Right renal pelvis (tissue), 4 donors: ENCODE measurements at regions not wholly inside any gene's neighbourhood (a gene's known extent, or its start where the extent isn't known, plus 50 kb on each side); places are given as distances from the start of the nearest gene placed in this dataset.

Experiments used
- DNase-seq, 4 donors: peaks; one replicate each; pipeline ENCODE4 v3.0.0-alpha.2; 2013; ENCODE audit warnings: low read depth in 4 of 4, low spot score in 3 of 4, missing footprints in 1 of 4

DNA sequence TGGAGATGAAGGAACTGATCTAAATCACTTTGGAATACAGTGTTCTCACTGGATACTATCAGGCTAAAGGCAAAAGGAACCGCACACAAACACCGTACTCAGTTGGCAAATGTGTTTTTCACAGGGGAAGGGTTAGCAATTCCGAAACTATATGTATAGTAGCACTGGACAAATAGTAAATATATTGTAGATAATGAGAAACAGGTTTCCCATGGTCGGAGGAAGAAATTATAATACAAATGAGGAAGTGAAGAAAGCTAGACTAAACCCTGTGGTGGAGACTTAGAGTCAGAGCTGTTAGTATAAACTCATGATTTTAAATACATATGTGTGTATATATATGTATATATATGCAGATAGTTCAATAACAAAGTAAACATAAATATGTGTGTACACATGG, 414.1 kb upstream of the SALL1 start:
- DNase-seq = no peak

DNA sequence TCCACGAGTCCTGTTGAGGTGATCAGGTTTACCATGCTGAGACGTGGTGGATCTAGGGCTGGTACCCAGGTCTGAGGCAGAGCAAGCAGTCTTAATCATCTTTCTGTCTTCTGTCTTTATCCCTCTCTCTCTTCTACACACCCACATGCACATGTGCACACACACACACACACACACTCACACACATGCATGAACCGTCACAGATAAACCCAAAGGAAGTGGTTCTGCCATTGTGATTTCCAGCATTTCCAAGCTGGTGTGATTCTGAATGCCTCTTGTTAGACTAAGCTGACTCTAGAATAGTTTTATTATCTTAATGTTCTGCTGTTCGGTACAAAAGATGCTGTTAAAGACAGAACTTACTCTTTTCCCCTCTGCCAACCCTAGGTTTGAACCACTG, 411.8 kb upstream of the SALL1 start:
- no peak for DNase-seq

DNA sequence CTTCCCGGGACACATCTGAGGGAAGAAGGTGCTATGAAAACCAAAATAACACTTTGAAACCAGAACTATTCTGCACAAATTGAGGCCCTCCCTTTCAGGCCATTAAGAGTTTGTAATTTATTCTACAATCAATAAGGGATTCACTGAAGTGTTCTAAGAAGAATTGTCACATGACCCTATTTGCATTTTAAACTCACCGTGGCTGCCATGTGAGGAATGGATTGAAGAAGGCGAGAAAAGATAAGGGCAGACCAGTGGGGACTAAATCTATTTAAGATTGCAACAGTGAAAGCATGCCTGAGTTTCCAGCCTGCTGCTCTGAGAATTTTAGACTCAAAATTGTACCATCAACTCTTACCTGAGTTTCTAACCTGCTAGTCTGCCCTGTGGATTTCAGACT, 408.8 kb upstream of the SALL1 start:
- no peak for DNase-seq

DNA sequence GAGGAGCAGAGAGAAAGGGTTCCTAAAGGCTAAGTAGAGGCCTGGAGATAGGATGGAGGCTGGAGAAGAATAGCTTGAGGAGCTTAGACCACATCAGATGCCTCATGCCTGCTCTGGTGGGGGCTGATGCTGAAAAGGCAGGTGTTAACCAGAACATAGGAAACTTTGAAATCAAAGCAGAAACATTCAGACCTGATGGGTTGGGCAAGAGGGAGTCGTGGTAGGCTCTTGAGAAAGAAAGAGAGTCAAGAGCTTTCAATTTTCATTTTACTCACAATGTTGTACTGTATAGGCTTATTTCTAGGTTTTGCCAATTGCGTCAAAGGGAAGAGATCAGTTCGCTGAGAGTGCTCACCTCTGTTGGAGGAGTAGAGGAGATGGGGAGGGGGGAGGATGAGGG, 406.6 kb upstream of the SALL1 start:
- no peak for DNase-seq

DNA sequence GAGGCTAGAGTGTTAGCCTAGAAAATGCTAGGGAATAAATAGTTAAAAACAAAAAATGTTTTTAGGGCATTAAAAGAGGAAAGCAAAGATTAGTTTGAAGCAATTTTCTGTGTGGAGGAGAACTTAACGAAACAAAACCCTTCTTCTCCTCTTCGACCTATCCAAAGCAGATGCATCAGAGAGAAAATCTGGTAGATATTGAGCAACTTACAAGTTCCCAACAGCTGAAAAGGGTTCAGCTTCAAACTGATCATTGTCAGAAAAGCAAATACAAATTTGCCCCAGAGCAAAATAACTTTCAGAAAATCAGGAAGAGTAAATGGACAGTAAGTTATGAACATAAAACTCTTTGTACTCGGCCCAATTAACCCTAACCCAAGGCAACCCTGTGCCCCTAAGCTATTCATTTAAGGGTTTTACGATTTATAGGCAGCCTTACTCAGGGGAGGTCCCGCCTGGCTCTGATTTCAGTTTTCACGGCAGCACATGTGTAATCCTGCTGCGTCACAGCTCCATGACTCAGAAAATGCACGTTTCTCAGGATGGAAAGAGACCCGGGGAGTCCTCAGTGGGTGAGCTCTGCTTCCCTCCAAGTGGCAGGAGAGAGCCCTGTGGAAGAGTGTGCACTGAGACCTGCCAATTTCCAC, 405.7 kb upstream of the SALL1 start:
- DNase-seq = no peak

DNA sequence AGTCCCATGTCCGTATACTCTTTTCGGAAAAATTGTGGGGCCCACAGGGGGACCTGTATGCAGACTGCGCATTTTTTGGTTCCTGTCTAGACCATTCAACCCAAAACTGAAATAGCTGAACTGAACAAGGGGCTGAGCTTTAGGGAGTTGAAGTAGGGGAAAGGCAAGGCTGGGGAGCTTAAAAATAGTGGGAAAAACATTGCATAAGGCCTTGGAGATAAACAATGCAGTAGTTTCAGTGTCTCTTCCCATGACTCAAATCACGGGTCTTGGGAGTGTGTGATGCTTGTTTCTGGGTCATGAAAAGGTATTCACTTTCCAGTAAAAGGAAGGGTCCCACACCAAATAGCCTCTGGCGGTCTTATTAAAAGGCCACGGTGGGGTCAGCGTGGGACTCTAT, 402.8 kb upstream of the SALL1 start:
- no peak for DNase-seq

DNA sequence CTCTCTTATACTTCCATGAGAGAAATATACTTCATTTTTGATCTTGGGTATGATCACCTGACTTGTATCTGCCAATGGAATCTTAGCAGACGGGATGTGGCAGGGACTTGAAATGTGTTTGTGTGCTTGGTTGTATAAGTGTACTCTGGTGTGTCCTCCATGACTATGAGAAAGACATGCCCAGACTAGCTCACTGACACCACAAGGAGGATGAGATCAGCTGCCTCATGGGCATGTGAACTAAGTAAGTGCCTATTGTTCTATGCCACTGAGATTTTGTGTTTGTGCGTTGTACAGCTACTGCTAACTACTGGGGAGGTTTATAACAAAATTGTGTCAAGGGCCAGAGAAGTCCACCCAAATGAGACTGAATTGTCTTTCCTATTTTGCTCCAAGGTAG, 402.2 kb upstream of the SALL1 start:
- DNase-seq = no peak

DNA sequence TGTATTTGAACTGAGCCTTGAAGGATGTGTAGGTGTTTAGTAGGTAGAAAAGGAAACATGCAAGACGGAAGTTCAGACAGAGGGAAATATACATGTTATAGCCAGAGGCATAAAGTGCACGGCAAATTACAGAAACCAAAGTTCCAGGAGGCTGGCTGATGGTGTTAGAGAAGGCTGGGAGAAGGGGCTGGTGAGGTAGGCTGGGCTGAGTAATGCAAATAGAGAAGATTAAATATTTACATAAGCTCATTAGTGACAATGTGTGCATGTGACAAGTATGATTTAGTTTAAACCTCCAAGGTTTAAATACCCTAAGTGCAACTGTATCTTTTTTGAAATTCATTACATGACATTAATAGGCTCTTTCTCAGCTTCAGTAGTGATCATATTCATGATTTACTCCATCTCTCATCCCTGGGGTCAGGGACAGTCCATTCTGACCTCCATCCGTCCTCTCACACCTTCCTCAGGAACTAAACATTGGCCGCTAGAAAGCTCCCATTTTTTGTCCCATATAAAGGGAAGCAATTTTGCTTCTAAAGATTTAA, 399.8 kb upstream of the SALL1 start:
- DNase-seq = no peak

DNA sequence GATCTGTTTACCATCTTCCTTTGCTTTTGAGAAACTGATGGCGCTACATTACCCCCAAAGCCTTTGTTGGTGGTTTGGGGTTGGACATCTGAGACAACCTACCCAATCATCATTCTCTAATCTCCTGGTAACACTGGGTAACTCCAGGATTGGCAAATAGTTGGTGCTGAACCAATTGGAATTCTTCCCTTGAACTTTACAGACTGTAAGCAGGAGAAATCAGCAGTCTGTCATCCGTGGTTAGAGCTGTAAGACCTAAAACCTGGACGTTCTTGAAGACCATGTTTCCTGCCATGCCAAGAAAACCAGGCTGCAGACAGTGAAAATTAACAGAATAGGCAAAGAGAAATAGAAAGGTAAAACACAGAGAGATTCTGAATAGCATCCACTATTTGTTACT, 398.8 kb upstream of the SALL1 start:
- DNase-seq = no peak

DNA sequence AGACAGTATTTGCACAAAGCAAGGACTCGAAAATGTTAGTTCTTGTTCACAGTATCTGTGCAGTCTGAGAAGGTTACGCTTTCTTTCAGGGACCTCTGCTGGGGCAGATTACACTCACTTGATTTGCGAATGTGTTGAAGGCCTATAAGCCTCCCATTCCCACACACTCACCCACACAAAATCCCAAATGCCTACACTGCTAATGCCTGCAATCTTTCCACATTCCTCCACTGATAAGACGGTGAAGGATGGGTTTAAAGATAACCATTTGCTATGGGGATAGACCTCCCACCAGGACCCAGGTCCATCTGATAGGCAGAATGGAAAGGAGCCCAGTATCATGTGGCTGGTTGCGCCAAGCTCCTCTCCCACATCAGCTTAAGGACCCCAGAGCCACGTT, 394.9 kb upstream of the SALL1 start:
- no peak for DNase-seq

DNA sequence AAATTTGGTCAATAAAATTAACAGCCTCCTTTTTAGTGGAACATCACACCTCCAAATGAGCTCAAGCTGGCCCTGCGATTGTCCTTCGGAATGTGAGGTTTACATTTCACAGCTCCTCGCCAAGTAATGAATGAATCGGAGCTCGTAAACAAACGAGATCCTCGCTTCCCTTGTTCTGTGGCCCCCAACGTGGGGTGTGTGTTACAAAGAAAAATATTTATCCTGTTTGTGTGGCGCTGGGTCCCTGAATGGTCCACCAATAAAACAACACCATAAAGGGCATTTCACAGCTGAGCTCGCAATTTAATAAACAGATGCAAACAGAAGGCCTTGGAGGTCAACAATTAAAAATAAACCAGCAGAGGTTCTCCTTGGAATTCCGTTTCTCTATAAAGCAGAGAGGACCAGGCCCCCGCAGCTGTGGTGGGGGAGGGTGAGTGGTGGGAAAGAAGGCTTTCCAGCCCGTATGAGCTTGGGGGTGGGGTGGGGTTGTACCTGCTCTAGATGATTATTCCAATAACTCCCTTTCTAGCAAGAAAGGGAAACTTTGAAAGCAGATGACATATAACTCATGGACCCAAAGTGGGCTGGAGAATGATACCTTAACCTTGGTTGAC, 393.9 kb upstream of the SALL1 start:
- DNase-seq = peak in 2 of 4 donors; percentile 35 to 65

DNA sequence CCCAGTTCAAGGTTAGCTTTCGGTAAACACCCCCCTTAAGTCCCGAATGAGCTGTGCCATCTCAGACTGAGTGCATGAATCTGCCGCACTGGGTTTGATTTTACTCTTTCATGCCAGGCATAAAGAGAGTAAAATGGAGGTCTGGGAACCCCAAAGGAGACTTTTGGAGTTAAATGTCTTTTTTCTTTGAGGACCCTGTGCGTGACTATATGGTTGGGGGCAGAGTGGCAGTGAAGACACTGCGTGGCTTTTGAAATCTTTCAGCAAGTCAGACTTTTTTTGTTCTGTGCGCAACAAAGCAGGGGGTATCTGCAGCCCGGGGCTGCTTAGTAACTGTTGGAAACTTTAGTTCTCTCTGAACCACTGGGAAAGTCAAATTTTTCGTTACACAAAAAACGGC, 392.9 kb upstream of the SALL1 start:
- DNase-seq = no peak

DNA sequence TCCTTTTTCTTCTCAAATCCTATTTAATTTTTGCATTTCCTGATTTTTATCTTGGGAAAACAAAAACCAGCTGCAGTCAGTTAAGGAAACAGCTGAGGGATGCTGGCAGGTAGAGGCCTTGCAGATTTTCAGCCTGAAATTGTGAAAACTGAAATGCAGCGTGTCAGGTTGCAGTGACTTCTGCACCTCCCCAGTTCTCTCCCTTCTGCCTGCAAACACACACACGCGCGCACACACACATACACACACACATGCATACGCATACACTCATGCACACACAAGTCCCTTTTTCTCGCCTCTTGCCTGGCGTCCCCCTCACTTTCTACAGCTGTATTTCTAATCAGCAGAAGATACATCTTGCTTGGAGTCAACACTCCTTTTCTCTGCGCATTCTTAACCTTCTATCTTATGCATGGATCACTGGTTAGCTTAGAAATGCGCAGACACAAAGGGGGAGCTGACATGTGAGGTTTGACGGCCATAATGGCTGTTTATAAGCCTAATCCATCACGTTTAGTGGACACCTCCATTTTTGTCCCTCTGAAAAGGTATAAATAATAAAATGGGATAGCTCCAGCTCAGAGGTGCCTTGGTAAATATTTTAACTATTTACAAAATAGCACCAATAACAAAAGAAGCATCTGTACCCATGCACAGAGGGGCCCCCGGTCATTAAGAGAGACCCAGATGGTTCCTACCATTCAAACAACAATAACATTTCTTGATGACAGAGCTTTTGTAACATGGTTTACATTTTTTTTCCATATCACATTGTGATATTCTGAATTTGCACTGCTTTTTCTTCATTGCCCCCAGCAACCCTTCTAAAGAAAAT, 392.1 kb upstream of the SALL1 start:
- DNase-seq = peak in 2 of 4 donors; percentile 48 to 61

DNA sequence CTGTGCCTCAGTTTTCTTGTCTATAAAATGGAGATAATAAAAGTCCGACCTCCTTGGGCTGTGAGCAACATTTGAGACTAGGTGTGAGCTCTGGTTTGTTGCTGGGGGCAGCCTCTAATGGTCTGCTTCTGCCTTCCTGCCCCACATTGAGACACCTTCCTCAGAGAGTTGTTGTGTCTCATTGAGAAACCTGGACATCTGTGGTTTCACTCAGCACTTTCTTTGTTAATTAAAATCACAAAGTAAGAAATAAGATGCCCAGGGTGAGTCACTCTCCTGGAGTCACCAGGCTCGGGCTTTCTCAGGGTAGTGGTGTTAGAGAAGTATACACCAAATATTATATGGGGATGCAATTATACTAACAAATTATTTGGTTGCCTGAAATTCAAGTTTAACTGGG, 389.2 kb upstream of the SALL1 start:
- no peak for DNase-seq

DNA sequence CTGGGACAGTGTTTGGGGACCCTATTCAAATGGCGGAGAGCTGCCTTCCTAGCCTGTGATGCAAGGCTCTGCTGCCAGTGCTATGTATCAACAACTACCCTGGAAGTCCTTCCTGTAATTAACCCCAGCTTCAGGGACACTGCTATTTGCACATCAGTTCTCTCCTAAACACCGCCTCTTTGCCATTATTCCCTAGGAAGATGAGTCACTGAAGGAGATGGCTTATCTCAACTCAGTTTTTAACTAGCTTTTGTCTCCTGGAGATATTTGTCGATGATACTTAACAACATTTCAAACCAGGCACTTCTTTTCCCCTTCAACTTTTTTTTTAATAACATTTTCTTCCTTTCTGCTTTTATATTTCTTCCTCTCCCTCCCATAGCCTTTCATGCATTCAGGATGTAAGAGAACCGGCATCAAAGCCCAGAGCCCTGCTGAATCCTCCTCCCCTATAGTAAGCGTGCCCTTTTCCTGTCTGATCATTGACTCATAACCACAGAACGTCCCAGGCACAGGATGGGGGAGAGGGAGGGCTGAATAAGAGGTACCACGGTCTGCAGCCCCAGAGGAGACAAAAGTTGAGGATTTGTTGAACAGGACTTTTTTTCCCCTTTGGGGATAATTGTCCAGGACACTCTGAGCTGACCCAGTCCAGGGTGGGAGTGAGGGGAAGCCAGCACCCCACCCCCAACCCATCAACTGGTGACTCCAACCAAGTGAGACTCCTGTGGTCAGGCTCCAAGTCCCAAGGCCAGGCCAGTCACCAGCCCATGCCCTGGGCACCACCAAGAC, 387.8 kb upstream of the SALL1 start:
- peak in 2 of 4 donors; percentile 49 to 67 for DNase-seq

DNA sequence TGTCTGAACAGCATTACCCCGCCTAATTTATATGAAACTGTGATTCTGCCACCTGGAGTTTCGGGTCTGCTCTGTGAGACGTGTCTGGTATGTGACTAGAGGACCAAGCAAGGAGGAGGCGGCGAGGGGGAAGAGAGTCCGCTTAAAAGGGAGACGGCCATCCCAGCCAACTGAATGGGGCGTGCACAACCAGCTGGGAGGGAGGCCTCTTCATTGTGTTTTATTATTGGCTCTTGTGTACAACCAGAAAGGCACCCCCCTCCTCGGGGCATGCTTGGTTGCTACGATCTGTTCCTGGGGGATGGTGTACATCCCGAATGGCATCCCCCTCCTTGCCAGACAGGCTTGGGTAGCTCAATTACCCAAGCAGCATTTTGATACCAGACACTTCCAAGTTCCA, 384.5 kb upstream of the SALL1 start:
- peak in 2 of 4 donors; percentile 48 to 51 for DNase-seq

DNA sequence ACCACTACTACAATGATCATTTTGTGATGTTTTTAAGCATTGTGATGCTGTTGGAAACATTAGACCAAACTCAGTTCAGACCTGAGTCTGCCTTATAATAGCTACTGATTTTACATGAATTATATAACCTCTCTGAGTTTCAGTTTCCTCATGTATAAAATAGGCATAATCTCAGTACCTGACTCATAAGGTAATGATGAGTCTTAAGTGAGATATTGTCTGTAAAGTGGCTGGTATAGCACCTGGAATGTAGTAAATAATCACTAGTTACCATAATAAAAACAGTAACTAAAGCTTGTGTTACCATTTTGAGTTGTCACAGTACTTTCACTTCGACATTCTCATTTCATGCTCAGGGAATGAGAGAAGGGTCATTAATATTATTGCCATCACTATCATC, 381.5 kb upstream of the SALL1 start:
- DNase-seq = no peak

DNA sequence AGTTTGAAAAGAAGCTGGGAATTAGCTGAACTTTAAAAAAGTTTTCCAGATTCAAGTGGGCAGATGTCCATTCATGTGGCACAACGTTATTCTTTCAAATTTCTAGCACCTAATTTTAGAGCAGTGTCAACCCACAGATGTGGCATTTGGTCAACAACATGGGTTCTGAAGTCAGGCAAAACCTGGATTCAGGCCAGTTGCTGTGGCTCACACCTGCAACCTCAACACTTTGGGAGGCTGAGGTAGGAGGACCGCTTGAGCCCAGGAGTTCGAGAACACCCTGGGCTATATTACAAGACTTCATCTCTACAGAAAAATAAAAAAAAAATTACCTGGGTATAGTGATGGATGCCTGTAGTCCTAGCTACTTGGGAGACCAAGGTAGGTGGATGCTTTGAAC, 380.2 kb upstream of the SALL1 start:
- DNase-seq = no peak

DNA sequence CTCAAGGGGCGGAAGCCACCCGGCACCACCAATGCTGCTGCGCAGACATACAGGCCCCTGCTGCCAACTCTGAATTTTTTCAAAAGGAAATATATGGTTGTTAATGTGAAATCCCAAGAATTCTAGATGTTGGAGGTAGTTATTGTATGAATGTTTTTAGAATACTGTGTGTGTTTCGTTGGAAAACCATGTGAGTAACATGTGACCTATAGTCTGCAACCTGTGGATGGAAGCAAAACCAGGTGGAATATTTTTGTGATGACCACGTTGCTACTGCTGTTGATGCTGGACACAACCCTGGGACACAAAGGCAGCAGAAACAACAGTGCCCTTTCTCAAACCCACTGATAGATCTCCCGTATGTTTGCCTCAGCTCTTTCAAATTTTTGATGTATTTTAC, 376.3 kb upstream of the SALL1 start:
- DNase-seq = no peak

DNA sequence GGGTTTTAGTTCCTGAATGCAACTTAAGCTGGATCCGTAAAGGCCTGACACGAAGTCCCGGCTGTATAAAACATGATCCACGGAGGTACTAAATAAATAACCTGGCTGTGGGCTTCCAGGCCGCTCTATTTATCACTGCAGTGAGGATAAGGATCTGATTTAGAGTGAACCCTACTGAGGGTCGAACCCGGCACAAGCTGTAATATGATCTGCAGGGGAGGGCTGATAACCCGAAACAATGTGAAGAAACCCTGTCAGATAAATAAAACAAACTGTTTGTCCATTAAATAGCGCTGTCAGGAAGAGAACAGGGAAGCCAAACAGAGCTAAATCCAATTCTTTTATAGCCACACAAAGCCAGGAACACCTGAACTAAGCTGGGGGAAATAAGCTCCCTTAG, 375.6 kb upstream of the SALL1 start:
- peak in 2 of 4 donors; percentile 74 to 77 for DNase-seq
